ENCODE measurements at regions not wholly inside any gene's neighbourhood (a gene's known extent, or its start where the extent isn't known, plus 50 kb on each side); places are given as distances from the start of the nearest gene placed in this dataset.

- in situ Hi-C loops (cut with MboI; ENCODE audit: low pct_unique_long_range_greater_than_20kb, low sequenced_read_pairs), result no loop called here
- no peak for DNase-seq
Observed at GRCh38 chr5:52481201-52481600, 306.5 kb upstream of the ITGA1 start.

- no peak for DNase-seq
- in situ Hi-C loops (cut with MboI; ENCODE audit: low pct_unique_long_range_greater_than_20kb, low sequenced_read_pairs), result no loop called here
Observed at GRCh38 chr5:52481851-52482250, 305.9 kb upstream of the ITGA1 start.

- in situ Hi-C loops (cut with MboI; ENCODE audit: low pct_unique_long_range_greater_than_20kb, low sequenced_read_pairs), result no loop called here
- no peak for DNase-seq
Observed at GRCh38 chr5:52491071-52491787, 296.5 kb upstream of the ITGA1 start.

- in situ Hi-C loops (cut with MboI; ENCODE audit: low pct_unique_long_range_greater_than_20kb, low sequenced_read_pairs), result no loop called here
- DNase-seq, result no peak
Observed at GRCh38 chr5:52491818-52492217, 295.9 kb upstream of the ITGA1 start.

- no peak for DNase-seq
- in situ Hi-C loops (cut with MboI; ENCODE audit: low pct_unique_long_range_greater_than_20kb, low sequenced_read_pairs), result no loop called here
Observed at GRCh38 chr5:52497133-52497693, 290.5 kb upstream of the ITGA1 start.

GRCh38 chr5:52498607-52499006 lies 289.1 kb upstream of the ITGA1 start:
- in situ Hi-C loops (cut with MboI; ENCODE audit: low pct_unique_long_range_greater_than_20kb, low sequenced_read_pairs), result no loop called here
- no peak for DNase-seq

GRCh38 chr5:52502460-52502999 lies 285.2 kb upstream of the ITGA1 start:
- in situ Hi-C loops (cut with MboI; ENCODE audit: low pct_unique_long_range_greater_than_20kb, low sequenced_read_pairs), result no loop called here

GRCh38 chr5:52504584-52505240 lies 283.0 kb upstream of the ITGA1 start:
- in situ Hi-C loops (cut with MboI; ENCODE audit: low pct_unique_long_range_greater_than_20kb, low sequenced_read_pairs), result no loop called here
- no peak for DNase-seq

More at GRCh38 chr5:52502460-52502999, 285.2 kb upstream of the ITGA1 start:
- no peak for DNase-seq

GRCh38 chr5:52517667-52518066 lies 270.0 kb upstream of the ITGA1 start:
- no peak for DNase-seq
- in situ Hi-C loops (cut with MboI; ENCODE audit: low pct_unique_long_range_greater_than_20kb, low sequenced_read_pairs), result no loop called here

GRCh38 chr5:52520171-52520570 lies 267.5 kb upstream of the ITGA1 start:
- no peak for DNase-seq
- in situ Hi-C loops (cut with MboI; ENCODE audit: low pct_unique_long_range_greater_than_20kb, low sequenced_read_pairs), result no loop called here

GRCh38 chr5:52521236-52521635 lies 266.5 kb upstream of the ITGA1 start:
- DNase-seq, result no peak
- in situ Hi-C loops (cut with MboI; ENCODE audit: low pct_unique_long_range_greater_than_20kb, low sequenced_read_pairs), result no loop called here

GRCh38 chr5:52523701-52524100 lies 264.0 kb upstream of the ITGA1 start:
- in situ Hi-C loops (cut with MboI; ENCODE audit: low pct_unique_long_range_greater_than_20kb, low sequenced_read_pairs), result no loop called here
- no peak for DNase-seq

GRCh38 chr5:52531105-52531504 lies 256.6 kb upstream of the ITGA1 start:
- no peak for DNase-seq
- in situ Hi-C loops (cut with MboI; ENCODE audit: low pct_unique_long_range_greater_than_20kb, low sequenced_read_pairs), result no loop called here

- in situ Hi-C loops (cut with MboI; ENCODE audit: low pct_unique_long_range_greater_than_20kb, low sequenced_read_pairs), result no loop called here
Observed at GRCh38 chr5:52543594-52543993, 244.1 kb upstream of the ITGA1 start.

GRCh38 chr5:52544738-52545137 lies 243.0 kb upstream of the ITGA1 start:
- DNase-seq, result no peak
- in situ Hi-C loops (cut with MboI; ENCODE audit: low pct_unique_long_range_greater_than_20kb, low sequenced_read_pairs), result no loop called here

More at GRCh38 chr5:52543594-52543993, 244.1 kb upstream of the ITGA1 start:
- no peak for DNase-seq

GRCh38 chr5:52554293-52554692 lies 233.4 kb upstream of the ITGA1 start:
- DNase-seq, result no peak
- in situ Hi-C loops (cut with MboI; ENCODE audit: low pct_unique_long_range_greater_than_20kb, low sequenced_read_pairs), result no loop called here

GRCh38 chr5:52560366-52560765 lies 227.3 kb upstream of the ITGA1 start:
- in situ Hi-C loops (cut with MboI; ENCODE audit: low pct_unique_long_range_greater_than_20kb, low sequenced_read_pairs), result no loop called here
- peak; percentile 16 for DNase-seq

- no peak for DNase-seq
- in situ Hi-C loops (cut with MboI; ENCODE audit: low pct_unique_long_range_greater_than_20kb, low sequenced_read_pairs), result no loop called here
Observed at GRCh38 chr5:52562473-52562872, 225.2 kb upstream of the ITGA1 start.

- no peak for DNase-seq
- in situ Hi-C loops (cut with MboI; ENCODE audit: low pct_unique_long_range_greater_than_20kb, low sequenced_read_pairs), result no loop called here
Observed at GRCh38 chr5:52564587-52564986, 223.1 kb upstream of the ITGA1 start.

- no peak for DNase-seq
- in situ Hi-C loops (cut with MboI; ENCODE audit: low pct_unique_long_range_greater_than_20kb, low sequenced_read_pairs), result no loop called here
Observed at GRCh38 chr5:52577546-52577945, 210.2 kb upstream of the ITGA1 start.
